Natural killer cell (primary cell): ENCODE measurements at regions not wholly inside any gene's neighbourhood (a gene's known extent, or its start where the extent isn't known, plus 50 kb on each side); places are given as distances from the start of the nearest gene placed in this dataset.

Experiments
- ATAC-seq, 3 donors: fragments of 150-1000 bp in 2 of 3; fragments of 200-7000 bp in 1 of 3; cut with Tn5 transposase; 1 replicate in 1 of 3; 2 replicates in 2 of 3; pipeline ENCODE4 v1.10.0; 2021; ENCODE audit warnings: mild to moderate bottlenecking in 2 of 3, moderate library complexity in 2 of 3
- DNase-seq, 2 donors: peaks; one replicate each; pipeline versions ENCODE4 v3.0.0 to v3.0.0-alpha.2; 2013 to 2021; ENCODE audit warnings: mixed read lengths in 1 of 2
- H3K27ac ChIP-seq: one replicate; pipeline ENCODE4 v1.5.1; 2013; ENCODE audit warnings: mild to moderate bottlenecking, low read length
- H3K27me3 ChIP-seq: one replicate; pipeline ENCODE4 v1.6.1; 2013; ENCODE audit warnings: low read length; ENCODE audit not compliant: control insufficient read depth, insufficient read depth
- H3K36me3 ChIP-seq: one replicate; pipeline ENCODE4 v1.6.1; 2013; ENCODE audit warnings: low read length; ENCODE audit not compliant: control insufficient read depth, insufficient read depth
- H3K4me1 ChIP-seq: one replicate; pipeline ENCODE4 v1.6.1; 2013; ENCODE audit warnings: low read length; ENCODE audit not compliant: control insufficient read depth, insufficient read depth
- H3K4me3 ChIP-seq: one replicate; pipeline ENCODE4 v1.5.1; 2013; ENCODE audit warnings: low read length
- H3K9me3 ChIP-seq: one replicate; pipeline ENCODE4 v1.6.1; 2013; ENCODE audit warnings: low read length; ENCODE audit not compliant: control insufficient read depth, insufficient read depth
- H3K27ac Mint-ChIP-seq, 2 donors: one replicate each; pipeline ENCODE4 v1.8.0; 2022; ENCODE audit warnings: mild to moderate bottlenecking in 2 of 2, mixed read lengths in 2 of 2, moderate library complexity in 1 of 2
- H3K27me3 Mint-ChIP-seq, 2 donors: one replicate each; pipeline ENCODE4 v1.8.0; 2022; ENCODE audit warnings: low read depth in 2 of 2, mixed read lengths in 2 of 2
- H3K36me3 Mint-ChIP-seq: one replicate; pipeline ENCODE4 v1.8.0; 2022; ENCODE audit warnings: mixed read lengths
- H3K4me1 Mint-ChIP-seq, 2 donors: one replicate each; pipeline ENCODE4 v1.8.0; 2022; ENCODE audit warnings: mixed read lengths in 2 of 2
- H3K4me3 Mint-ChIP-seq: one replicate; pipeline ENCODE4 v1.8.0; 2022; ENCODE audit warnings: mild to moderate bottlenecking, moderate library complexity, mixed read lengths
- H3K9me3 Mint-ChIP-seq, 2 donors: one replicate each; pipeline ENCODE4 v1.8.0; 2022; ENCODE audit warnings: mixed read lengths in 2 of 2
- CTCF ChIP-seq: fragments of 200-600 bp; IDR thresholded peaks from one replicate; pipeline ENCODE4 v1.8.0; 2022; ENCODE audit warnings: antibody characterized with exemption
- WGBS: methylation state at CpG from one replicate; pipeline ENCODE4 v1.1.7; 2013; ENCODE audit warnings: missing lambda C conversion rate; ENCODE audit not compliant: insufficient coverage; 5-methylcytosine and 5-hydroxymethylcytosine counted together
- intact Hi-C: fragments of 100-400 bp; cut with micrococcal nuclease; formaldehyde crosslinking; loops from one replicate; pipeline ENCODE4 v1.14.2; 2022

- intact Hi-C loops = loop anchor here (5.0 kb wide), 1 partner anchor 149 kb away; no protein-coding TSS in a partner anchor
- Mint-ChIP-seq H3K4me1 (peaks cover 42 to 55% of the 10 kb centered on the region in 2 donors), H3K36me3 (no peaks in the 10 kb centered on the region), H3K9me3 (no peaks in the 10 kb centered on the region), H3K27ac (peak overlapping the region in 1 of 2 donors; percentile 65), H3K27me3 (no peaks in the 10 kb centered on the region), H3K4me3 (peak overlapping the region; percentile 36)
- TF ChIP-seq CTCF = peak; percentile 34
- DNase-seq (no peak), ATAC-seq (peak in 2 of 3 donors; percentile 37 to 53)
- Histone ChIP-seq H3K36me3 (no peaks in the 10 kb centered on the region), H3K9me3 (no peaks in the 10 kb centered on the region), H3K27ac (no peak overlapping the region), H3K4me3 (no peak overlapping the region), H3K27me3 (no peaks in the 10 kb centered on the region), H3K4me1 (peaks cover 10% of the 10 kb centered on the region)
- WGBS = 63% methylated on average over 3 of the region's 3 CpGs
Measured at GRCh38 chr20:60206259-60206658, 248.0 kb downstream of the CDH26 start.

GRCh38 chr20:60209048-60209447, 250.8 kb downstream of the CDH26 start:
- Histone ChIP-seq H3K9me3 (no peaks in the 10 kb centered on the region), H3K27ac (peak overlapping the region; percentile 38), H3K27me3 (no peaks in the 10 kb centered on the region), H3K36me3 (no peaks in the 10 kb centered on the region), H3K4me1 (peaks cover 10% of the 10 kb centered on the region), H3K4me3 (no peak overlapping the region)
- Mint-ChIP-seq H3K4me1 (peaks cover 43 to 57% of the 10 kb centered on the region in 2 donors), H3K27ac (peak overlapping the region; percentile 54 to 79), H3K9me3 (no peaks in the 10 kb centered on the region), H3K4me3 (peak overlapping the region; percentile 72), H3K27me3 (no peaks in the 10 kb centered on the region), H3K36me3 (no peaks in the 10 kb centered on the region)
- DNase-seq (no peak), ATAC-seq (peak; percentile 64 to 83 (median 69))
- 22% methylated on average over 3 of the region's 4 CpGs for WGBS
- intact Hi-C loops = loop anchor here (5.0 kb wide), 1 partner anchor 152 kb away; no protein-coding TSS in a partner anchor
- no peak for TF ChIP-seq CTCF

- Mint-ChIP-seq H3K4me1 (peaks cover 42 to 55% of the 10 kb centered on the region in 2 donors), H3K36me3 (no peaks in the 10 kb centered on the region), H3K9me3 (no peaks in the 10 kb centered on the region), H3K27ac (peak overlapping the region in 1 of 2 donors; percentile 31), H3K27me3 (no peaks in the 10 kb centered on the region), H3K4me3 (peak overlapping the region; percentile 41)
- intact Hi-C loops = loop anchor here (1.0 to 5.0 kb wide), 4 partner anchors 52 to 1018 kb away; no protein-coding TSS in a partner anchor
- Histone ChIP-seq H3K27ac (no peak overlapping the region), H3K4me3 (no peak overlapping the region), H3K27me3 (no peaks in the 10 kb centered on the region), H3K36me3 (no peaks in the 10 kb centered on the region), H3K4me1 (peaks cover 10% of the 10 kb centered on the region), H3K9me3 (no peaks in the 10 kb centered on the region)
- ATAC-seq (peak; percentile 78 to 85 (median 81)), DNase-seq (peak; percentile 63 to 74)
- TF ChIP-seq CTCF = peak; percentile 92
- WGBS = 38% methylated on average over 24 of the region's 25 CpGs
Measured at GRCh38 chr20:60210779-60211617, 252.8 kb downstream of the CDH26 start.
